ENCODE measurements at regions not wholly inside any gene's neighbourhood (a gene's known extent, or its start where the extent isn't known, plus 50 kb on each side); places are given as distances from the start of the nearest gene placed in this dataset.

GRCh38 chr6:160912411-160912810, 79.2 kb upstream of the MAP3K4 start:
- Histone ChIP-seq H3K27me3 (replicated peaks; ENCODE audit: control insufficient read depth, insufficient read depth, low read length) (no peaks in the 10 kb centered on the region; the same call in none of the 2 replicates), H3K36me3 (ENCODE audit: control insufficient read depth, insufficient read depth, low read length) (no peaks in the 10 kb centered on the region), H3K9me3 (no peaks in the 10 kb centered on the region), H3K4me3 (ENCODE audit: low read depth, low read length) (no peak overlapping the region), H3K4me1 (no peaks in the 10 kb centered on the region)
- H3K4me3 Mint-ChIP-seq (ENCODE audit: unreplicated experiment): no peak overlapping the region
- POLR2A ChIA-PET: no interaction called here
- no peak for TF ChIP-seq CTCF (IDR thresholded peaks at IDR 0.05; ENCODE audit: insufficient read depth in 1 of 2, low read depth in 1 of 2, low read length in 1 of 2, severe bottlenecking in 1 of 2, unreplicated experiment in 1 of 2)
- H3K27ac Mint-ChIP-seq (ENCODE audit: unreplicated experiment): no peak overlapping the region
- no TSS peak for BruUV-seq (replicated peaks)
- intact Hi-C loops (cut with micrococcal nuclease; ENCODE audit: unreplicated experiment): no loop called here
- peaks cover 19% of the 10 kb centered on the region for H3K9me3 Mint-ChIP-seq (ENCODE audit: unreplicated experiment)
- H3K36me3 Mint-ChIP-seq (ENCODE audit: insufficient read depth, unreplicated experiment): no peaks in the 10 kb centered on the region
- H3K27me3 Mint-ChIP-seq (ENCODE audit: insufficient read depth, unreplicated experiment): peaks cover 4% of the 10 kb centered on the region
- H3K4me1 Mint-ChIP-seq (ENCODE audit: low read depth, unreplicated experiment): no peaks in the 10 kb centered on the region
- CTCF ChIA-PET: no interaction called here
- DNase-seq: no peak

GRCh38 chr6:160917572-160917971, 74.0 kb upstream of the MAP3K4 start:
- no TSS peak for BruUV-seq (replicated peaks)
- H3K36me3 Mint-ChIP-seq (ENCODE audit: insufficient read depth, unreplicated experiment): no peaks in the 10 kb centered on the region
- intact Hi-C loops (cut with micrococcal nuclease; ENCODE audit: unreplicated experiment): no loop called here

GRCh38 chr6:160919723-160920440, 71.7 kb upstream of the MAP3K4 start:
- H3K9me3 Mint-ChIP-seq (ENCODE audit: unreplicated experiment): peaks cover 22% of the 10 kb centered on the region

More at GRCh38 chr6:160917572-160917971, 74.0 kb upstream of the MAP3K4 start:
- Mint-ChIP-seq H3K4me3 (ENCODE audit: unreplicated experiment) (no peak overlapping the region), H3K4me1 (ENCODE audit: low read depth, unreplicated experiment) (peaks cover 8% of the 10 kb centered on the region), H3K9me3 (ENCODE audit: unreplicated experiment) (peaks cover 33% of the 10 kb centered on the region), H3K27me3 (ENCODE audit: insufficient read depth, unreplicated experiment) (peaks cover 4% of the 10 kb centered on the region), H3K27ac (ENCODE audit: unreplicated experiment) (no peak overlapping the region)
- H3K4me3 ChIP-seq (ENCODE audit: low read depth, low read length): no peak overlapping the region
- 0 out of 2 replicates have a peak, but pooled peaks cover 3% of the 10 kb centered on the region for H3K4me1 ChIP-seq
- H3K27me3 ChIP-seq (replicated peaks; ENCODE audit: control insufficient read depth, insufficient read depth, low read length): no peaks in the 10 kb centered on the region
- 0 out of 2 replicates have a peak, but pooled peaks cover 3% of the 10 kb centered on the region for H3K9me3 ChIP-seq
- no peak for DNase-seq
- no peak for TF ChIP-seq CTCF (IDR thresholded peaks at IDR 0.05; ENCODE audit: insufficient read depth in 1 of 2, low read depth in 1 of 2, low read length in 1 of 2, severe bottlenecking in 1 of 2, unreplicated experiment in 1 of 2)
- POLR2A ChIA-PET: no interaction called here
- H3K36me3 ChIP-seq (ENCODE audit: control insufficient read depth, insufficient read depth, low read length): no peaks in the 10 kb centered on the region
- CTCF ChIA-PET: no interaction called here

More at GRCh38 chr6:160919723-160920440, 71.7 kb upstream of the MAP3K4 start:
- H3K36me3 ChIP-seq (ENCODE audit: control insufficient read depth, insufficient read depth, low read length): no peaks in the 10 kb centered on the region
- BruUV-seq (replicated peaks): no TSS peak
- no peaks in the 10 kb centered on the region for H3K27me3 ChIP-seq (replicated peaks; ENCODE audit: control insufficient read depth, insufficient read depth, low read length)
- TF ChIP-seq CTCF (IDR thresholded peaks at IDR 0.05; ENCODE audit: insufficient read depth in 1 of 2, low read depth in 1 of 2, low read length in 1 of 2, severe bottlenecking in 1 of 2, unreplicated experiment in 1 of 2): no peak
- Mint-ChIP-seq H3K4me3 (ENCODE audit: unreplicated experiment) (no peak overlapping the region), H3K27ac (ENCODE audit: unreplicated experiment) (no peak overlapping the region), H3K4me1 (ENCODE audit: low read depth, unreplicated experiment) (peaks cover 8% of the 10 kb centered on the region), H3K27me3 (ENCODE audit: insufficient read depth, unreplicated experiment) (no peaks in the 10 kb centered on the region), H3K36me3 (ENCODE audit: insufficient read depth, unreplicated experiment) (no peaks in the 10 kb centered on the region)
- H3K9me3 ChIP-seq: 0 out of 2 replicates have a peak, but pooled peaks cover 3% of the 10 kb centered on the region
- DNase-seq: no peak
- 0 out of 2 replicates have a peak, but pooled peaks cover 3% of the 10 kb centered on the region for H3K4me1 ChIP-seq
- POLR2A ChIA-PET: no interaction called here
- CTCF ChIA-PET: no interaction called here
- no peak overlapping the region for H3K4me3 ChIP-seq (ENCODE audit: low read depth, low read length)
- intact Hi-C loops (cut with micrococcal nuclease; ENCODE audit: unreplicated experiment): no loop called here

All from Caco-2 (cell line).